ENCODE measurements at regions not wholly inside any gene's neighbourhood (a gene's known extent, or its start where the extent isn't known, plus 50 kb on each side); places are given as distances from the start of the nearest gene placed in this dataset.

DNA sequence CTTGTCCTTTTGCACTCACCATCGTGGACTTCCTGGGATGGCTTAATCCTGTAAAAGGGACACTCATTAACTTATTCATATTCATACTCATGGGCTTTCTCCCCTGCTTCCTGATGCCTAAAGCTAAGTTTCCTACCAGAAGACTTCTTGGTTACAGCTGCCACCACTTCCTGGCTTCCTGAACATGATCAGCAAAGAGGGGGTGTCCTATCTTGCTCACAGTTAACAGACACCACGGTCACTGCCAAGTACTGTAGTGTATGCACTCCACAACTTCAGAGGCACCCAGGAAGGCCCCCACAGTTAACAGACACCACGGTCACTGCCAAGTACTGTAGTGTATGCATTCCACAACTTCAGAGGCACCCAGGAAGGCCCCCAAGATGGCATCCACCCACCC, 177.8 kb downstream of the SIPA1L2 start:
- H3K4me1 ChIP-seq = peaks cover 0 to 17% (median 0%) of the 10 kb centered on the region in 3 donors
- no peak overlapping the region for H3K4me3 ChIP-seq
- 74 to 79% methylated on average over 3 of the region's 3 CpGs for WGBS, 2 donors (ENCODE audit: low coverage in 1 of 2)
- H3K9me3 ChIP-seq = no peaks in the 10 kb centered on the region
- H3K27me3 ChIP-seq = no peaks in the 10 kb centered on the region
- TF ChIP-seq POLR2AphosphoS5 (IDR thresholded peaks at IDR 0.05) = no peak
- no peak for TF ChIP-seq POLR2A (IDR thresholded peaks at IDR 0.05)
- TF ChIP-seq CTCF (IDR thresholded peaks at IDR 0.05) = no peak
- no peak for TF ChIP-seq EP300 (IDR thresholded peaks at IDR 0.05)
- H3K27ac ChIP-seq = no peak overlapping the region
- ATAC-seq = no peak
- no peaks in the 10 kb centered on the region for H3K36me3 ChIP-seq

GRCh38 chr1:232451506-232451905, 178.4 kb downstream of the SIPA1L2 start:
- Histone ChIP-seq H3K27me3 (no peaks in the 10 kb centered on the region), H3K27ac (no peak overlapping the region), H3K36me3 (no peaks in the 10 kb centered on the region), H3K9me3 (no peaks in the 10 kb centered on the region), H3K4me3 (no peak overlapping the region), H3K4me1 (peaks cover 0 to 16% (median 0%) of the 10 kb centered on the region in 3 donors)
- 74 to 86% methylated on average over 2 of the region's 2 CpGs for WGBS, 2 donors (ENCODE audit: low coverage in 1 of 2)
- TF ChIP-seq EP300 (IDR thresholded peaks at IDR 0.05) (no peak), POLR2A (IDR thresholded peaks at IDR 0.05) (no peak), POLR2AphosphoS5 (IDR thresholded peaks at IDR 0.05) (no peak), CTCF (IDR thresholded peaks at IDR 0.05) (no peak)
- no peak for ATAC-seq

GRCh38 chr1:232450615-232451014, 179.3 kb downstream of the SIPA1L2 start:
- H3K4me1 ChIP-seq = peaks cover 0 to 16% (median 0%) of the 10 kb centered on the region in 3 donors
- H3K27me3 ChIP-seq = no peaks in the 10 kb centered on the region
- TF ChIP-seq POLR2A (IDR thresholded peaks at IDR 0.05) (no peak), EP300 (IDR thresholded peaks at IDR 0.05) (no peak), POLR2AphosphoS5 (IDR thresholded peaks at IDR 0.05) (no peak), CTCF (IDR thresholded peaks at IDR 0.05) (no peak)
- no peak for ATAC-seq
- H3K36me3 ChIP-seq = peaks cover 0 to 3% of the 10 kb centered on the region in 2 donors
- WGBS, 2 donors (ENCODE audit: low coverage in 1 of 2) = 76 to 100% methylated on average over 1 of the region's 1 CpG
- H3K9me3 ChIP-seq = no peaks in the 10 kb centered on the region
- H3K27ac ChIP-seq = no peak overlapping the region
- no peak overlapping the region for H3K4me3 ChIP-seq

- no peak overlapping the region for H3K27ac ChIP-seq
- H3K9me3 ChIP-seq = no peaks in the 10 kb centered on the region
- H3K36me3 ChIP-seq = peaks cover 0 to 21% of the 10 kb centered on the region in 2 donors
- peaks cover 0 to 3% (median 0%) of the 10 kb centered on the region in 3 donors for H3K4me1 ChIP-seq
- 73% methylated on average over 2 of the region's 2 CpGs; no CpG with 5 or more reads in 1 of the 2 donors for WGBS, 2 donors (ENCODE audit: low coverage in 1 of 2)
- H3K4me3 ChIP-seq = no peak overlapping the region
- TF ChIP-seq POLR2AphosphoS5 (IDR thresholded peaks at IDR 0.05) (no peak), POLR2A (IDR thresholded peaks at IDR 0.05) (no peak), EP300 (IDR thresholded peaks at IDR 0.05) (no peak), CTCF (IDR thresholded peaks at IDR 0.05) (no peak)
- no peak for ATAC-seq
- H3K27me3 ChIP-seq = no peaks in the 10 kb centered on the region
Measured at GRCh38 chr1:232447125-232447524, 182.8 kb downstream of the SIPA1L2 start.

DNA sequence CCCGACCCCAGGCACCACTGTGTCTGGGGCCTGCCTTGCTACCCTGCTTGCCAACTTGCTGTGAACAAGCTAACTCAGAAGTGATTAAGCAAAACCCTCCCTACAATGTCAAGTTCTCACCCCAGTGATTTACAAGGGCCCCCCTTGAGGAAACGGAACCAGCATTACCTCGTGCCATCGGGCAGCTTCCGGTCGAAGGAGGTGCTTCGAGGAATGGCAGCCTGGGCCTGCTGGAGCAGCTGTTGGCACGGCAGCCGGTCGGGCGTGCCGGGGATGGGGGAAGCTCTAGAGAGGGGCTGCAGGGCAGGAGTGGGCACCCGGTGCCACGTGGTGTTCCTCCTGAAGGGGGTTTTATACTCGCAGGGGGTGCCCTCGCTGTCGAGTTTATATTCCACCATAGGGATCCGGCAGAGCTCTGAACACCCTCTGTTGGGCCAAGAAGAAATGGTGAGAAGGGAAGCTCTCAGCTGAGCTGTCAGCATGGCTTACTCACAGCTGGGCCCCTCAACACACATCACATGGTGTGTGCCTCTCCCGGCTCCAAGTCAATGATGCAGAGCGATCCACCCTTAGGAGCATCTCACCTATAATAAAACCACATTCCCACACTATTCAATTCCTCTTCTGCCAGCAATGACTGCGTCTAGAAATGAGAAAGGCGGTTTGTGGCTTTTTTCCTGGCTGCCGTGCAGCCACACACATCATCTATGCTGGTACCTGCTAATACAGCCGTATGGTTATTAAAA, 184.4 kb downstream of the SIPA1L2 start:
- Histone ChIP-seq H3K27me3 (no peaks in the 10 kb centered on the region), H3K4me3 (no peak overlapping the region), H3K4me1 (no peaks in the 10 kb centered on the region), H3K9me3 (no peaks in the 10 kb centered on the region), H3K27ac (no peak overlapping the region), H3K36me3 (peaks cover 0 to 37% of the 10 kb centered on the region in 2 donors)
- no peak for ATAC-seq
- TF ChIP-seq CTCF (IDR thresholded peaks at IDR 0.05) (no peak), POLR2AphosphoS5 (IDR thresholded peaks at IDR 0.05) (no peak), EP300 (IDR thresholded peaks at IDR 0.05) (no peak), POLR2A (IDR thresholded peaks at IDR 0.05) (no peak)
- 92 to 100% methylated on average over 5 of the region's 24 CpGs for WGBS, 2 donors (ENCODE audit: low coverage in 1 of 2)

Data from gastroesophageal sphincter (tissue), 4 donors.